ENCODE measurements at regions not wholly inside any gene's neighbourhood (a gene's known extent, or its start where the extent isn't known, plus 50 kb on each side); places are given as distances from the start of the nearest gene placed in this dataset.

DNA sequence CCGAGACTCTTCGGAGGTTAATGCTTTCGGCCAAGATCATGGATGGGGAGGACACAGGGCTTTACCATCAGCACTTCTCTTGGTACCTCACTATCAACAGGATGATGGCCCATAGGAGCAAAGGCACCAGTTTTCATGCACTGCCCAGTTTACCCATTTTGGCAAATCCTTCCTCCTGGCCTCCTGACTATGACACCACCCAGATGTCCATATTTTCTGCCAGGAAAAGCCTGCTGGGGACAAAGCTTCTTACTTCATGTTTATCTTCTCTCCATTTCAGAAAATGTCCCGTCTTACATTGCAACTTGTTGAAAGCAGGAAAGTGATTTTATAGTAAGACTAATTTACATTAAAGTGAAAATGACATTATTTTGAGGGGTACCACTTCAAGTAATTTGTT is 61.4 kb upstream of the GAS1 start:
- no peak for TF ChIP-seq POLR2A (IDR thresholded peaks at IDR 0.05)
- TF ChIP-seq, protein P1, sequence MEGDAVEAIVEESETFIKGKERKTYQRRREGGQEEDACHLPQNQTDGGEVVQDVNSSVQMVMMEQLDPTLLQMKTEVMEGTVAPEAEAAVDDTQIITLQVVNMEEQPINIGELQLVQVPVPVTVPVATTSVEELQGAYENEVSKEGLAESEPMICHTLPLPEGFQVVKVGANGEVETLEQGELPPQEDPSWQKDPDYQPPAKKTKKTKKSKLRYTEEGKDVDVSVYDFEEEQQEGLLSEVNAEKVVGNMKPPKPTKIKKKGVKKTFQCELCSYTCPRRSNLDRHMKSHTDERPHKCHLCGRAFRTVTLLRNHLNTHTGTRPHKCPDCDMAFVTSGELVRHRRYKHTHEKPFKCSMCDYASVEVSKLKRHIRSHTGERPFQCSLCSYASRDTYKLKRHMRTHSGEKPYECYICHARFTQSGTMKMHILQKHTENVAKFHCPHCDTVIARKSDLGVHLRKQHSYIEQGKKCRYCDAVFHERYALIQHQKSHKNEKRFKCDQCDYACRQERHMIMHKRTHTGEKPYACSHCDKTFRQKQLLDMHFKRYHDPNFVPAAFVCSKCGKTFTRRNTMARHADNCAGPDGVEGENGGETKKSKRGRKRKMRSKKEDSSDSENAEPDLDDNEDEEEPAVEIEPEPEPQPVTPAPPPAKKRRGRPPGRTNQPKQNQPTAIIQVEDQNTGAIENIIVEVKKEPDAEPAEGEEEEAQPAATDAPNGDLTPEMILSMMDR (IDR thresholded peaks at IDR 0.05): no peak
